GM06990 (cell line): ENCODE measurements at regions not wholly inside any gene's neighbourhood (a gene's known extent, or its start where the extent isn't known, plus 50 kb on each side); places are given as distances from the start of the nearest gene placed in this dataset.

Source experiments
- DNase-seq: peaks from one replicate; pipeline ENCODE4 v3.0.0-alpha.2; 2011; ENCODE audit not compliant: insufficient read length; ENCODE audit errors: extremely low read depth
- H3K27me3 ChIP-seq: replicated peaks from 2 replicates; pipeline ENCODE4 v1.6.0; 2011; ENCODE audit warnings: low read length; ENCODE audit not compliant: control insufficient read depth, insufficient read depth
- H3K36me3 ChIP-seq: 2 replicates; pipeline ENCODE4 v1.5.1; 2011; ENCODE audit warnings: low read length; ENCODE audit not compliant: control insufficient read depth, insufficient read depth
- H3K4me3 ChIP-seq: replicated peaks from 2 replicates; pipeline ENCODE4 v1.5.1; 2011; ENCODE audit warnings: low read depth, mild to moderate bottlenecking, control low read depth, low read length
- CTCF ChIP-seq: IDR thresholded peaks from 2 replicates; pipeline ENCODE4 v1.5.1; 2011; ENCODE audit warnings: low read length, control low read depth, mild to moderate bottlenecking, inconsistent platforms; ENCODE audit not compliant: insufficient read depth, poor library complexity, severe bottlenecking

GRCh38 chr4:132530861-132531260 is 618.2 kb upstream of the PCDH10 start:
- DNase-seq = no peak
- TF ChIP-seq CTCF = no peak
- no peaks in the 10 kb centered on the region for H3K27me3 ChIP-seq
- no peak overlapping the region for H3K4me3 ChIP-seq
- H3K36me3 ChIP-seq = no peaks in the 10 kb centered on the region

- Histone ChIP-seq H3K27me3 (no peaks in the 10 kb centered on the region), H3K4me3 (no peak overlapping the region), H3K36me3 (no peaks in the 10 kb centered on the region)
- DNase-seq = no peak
- no peak for TF ChIP-seq CTCF
These were observed 608.8 kb upstream of the PCDH10 start for GRCh38 chr4:132540268-132540667.

- TF ChIP-seq CTCF = no peak
- no peaks in the 10 kb centered on the region for H3K27me3 ChIP-seq
- no peaks in the 10 kb centered on the region for H3K36me3 ChIP-seq
- H3K4me3 ChIP-seq = no peak overlapping the region
- no peak for DNase-seq
These were observed 608.3 kb upstream of the PCDH10 start for GRCh38 chr4:132540797-132541196.

GRCh38 chr4:132542228-132542627 is 606.9 kb upstream of the PCDH10 start:
- DNase-seq = no peak
- H3K27me3 ChIP-seq = no peaks in the 10 kb centered on the region
- H3K4me3 ChIP-seq = no peak overlapping the region
- TF ChIP-seq CTCF = no peak
- no peaks in the 10 kb centered on the region for H3K36me3 ChIP-seq

GRCh38 chr4:132548463-132548862 is 600.6 kb upstream of the PCDH10 start:
- no peaks in the 10 kb centered on the region for H3K36me3 ChIP-seq

More at GRCh38 chr4:132548463-132548862, 600.6 kb upstream of the PCDH10 start:
- DNase-seq = no peak
- Histone ChIP-seq H3K27me3 (no peaks in the 10 kb centered on the region), H3K4me3 (no peak overlapping the region)
- TF ChIP-seq CTCF = no peak
